Stimulated activated CD8-positive, alpha-beta memory T cell treated with anti-CD3 and anti-CD28 coated beads, Interleukin-7, amount 100 ng/mL, for 4 hours (primary cell): ENCODE measurements at regions not wholly inside any gene's neighbourhood (a gene's known extent, or its start where the extent isn't known, plus 50 kb on each side); places are given as distances from the start of the nearest gene placed in this dataset.
"Not testable (repeated sequence)": the region's sequence is repeated elsewhere in the genome, so short reads cannot be mapped to it uniquely, and the experiment has no call there.

ENCODE experiments used
- DNase-seq, 2 donors: peaks; one replicate each; pipeline ENCODE4 v3.0.0-alpha.2; 2020; ENCODE audit warnings: low read depth in 2 of 2

GRCh38 chr18:43970656-43971055 lies 693.4 kb upstream of the SYT4 start:
- no peak for DNase-seq

DNA sequence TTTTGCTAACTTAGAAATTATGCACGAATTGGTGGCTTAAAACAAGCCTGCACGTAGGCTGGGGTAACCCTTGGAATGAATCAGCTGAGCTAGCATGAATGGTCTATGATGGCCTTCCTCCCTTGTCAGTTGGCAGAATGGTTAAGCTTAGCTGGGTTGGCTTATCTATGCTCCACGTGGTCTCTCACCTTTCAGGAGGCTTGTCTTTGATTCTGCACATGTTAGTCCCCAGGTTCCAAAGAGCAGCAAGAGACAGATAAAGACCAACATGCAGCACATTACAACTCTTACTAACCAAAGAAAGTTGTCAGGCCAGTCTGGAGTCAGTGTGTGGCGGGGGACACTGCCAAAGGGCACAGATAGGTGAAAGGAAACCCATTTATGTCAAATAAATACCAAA lies 700.9 kb upstream of the SYT4 start:
- no peak for DNase-seq

GRCh38 chr18:43982582-43982981 lies 698.1 kb upstream of the SETBP1 start:
- no peak for DNase-seq

- DNase-seq = not testable (repeated sequence)
Observed at GRCh38 chr18:43987061-43987460, 693.6 kb upstream of the SETBP1 start.

DNA sequence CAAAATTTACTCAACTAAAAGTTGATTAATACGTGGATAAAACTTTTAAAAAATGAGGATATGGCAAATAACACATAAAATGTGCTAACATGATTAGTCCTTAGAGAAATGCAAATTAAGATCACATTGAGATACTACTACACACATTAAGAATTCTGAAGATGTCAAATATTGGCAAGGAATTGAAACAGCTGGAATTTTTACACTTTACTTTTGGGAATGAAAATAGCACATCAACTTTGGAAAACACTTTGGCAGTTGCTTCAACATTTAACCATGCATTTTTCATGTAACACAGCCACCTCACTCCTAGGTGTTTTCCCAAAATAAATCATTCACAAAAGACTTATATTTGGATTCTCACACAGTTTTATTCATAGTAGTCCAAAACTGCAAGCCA lies 687.9 kb upstream of the SETBP1 start:
- no peak for DNase-seq

GRCh38 chr18:43994381-43994780 lies 686.3 kb upstream of the SETBP1 start:
- DNase-seq = no peak

GRCh38 chr18:44013871-44014270 lies 666.8 kb upstream of the SETBP1 start:
- no peak for DNase-seq

GRCh38 chr18:44025421-44025820 lies 655.3 kb upstream of the SETBP1 start:
- no peak for DNase-seq

GRCh38 chr18:44028109-44028508 lies 652.6 kb upstream of the SETBP1 start:
- no peak for DNase-seq

GRCh38 chr18:44031063-44031462 lies 649.6 kb upstream of the SETBP1 start:
- DNase-seq = no peak

DNA sequence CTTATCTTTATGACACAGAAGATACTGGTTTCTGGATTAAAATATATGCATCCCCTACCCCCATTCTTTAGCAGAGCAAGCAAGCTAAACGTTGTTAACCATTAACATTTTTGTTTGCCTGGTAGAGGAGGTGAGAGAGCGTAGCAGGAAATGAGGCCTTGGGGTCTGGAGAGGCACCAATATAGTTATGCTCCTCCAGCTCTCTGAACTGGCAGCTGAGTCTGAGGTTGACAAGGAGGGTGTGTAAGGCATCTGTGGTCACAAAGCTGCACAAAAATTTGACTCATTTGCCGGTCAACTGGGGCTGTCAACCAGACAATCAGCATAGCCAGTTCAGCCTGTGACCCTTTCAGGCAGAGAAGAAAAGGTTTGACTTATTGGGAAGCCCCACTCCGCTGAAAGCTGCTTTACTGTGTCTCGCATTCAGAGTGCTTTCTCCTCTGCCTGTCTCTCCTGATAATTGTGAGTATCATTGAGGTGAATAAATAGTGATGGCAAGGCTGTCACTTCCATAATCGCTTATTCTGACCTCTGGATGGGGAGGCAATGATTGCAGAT lies 647.5 kb upstream of the SETBP1 start:
- no peak for DNase-seq

DNA sequence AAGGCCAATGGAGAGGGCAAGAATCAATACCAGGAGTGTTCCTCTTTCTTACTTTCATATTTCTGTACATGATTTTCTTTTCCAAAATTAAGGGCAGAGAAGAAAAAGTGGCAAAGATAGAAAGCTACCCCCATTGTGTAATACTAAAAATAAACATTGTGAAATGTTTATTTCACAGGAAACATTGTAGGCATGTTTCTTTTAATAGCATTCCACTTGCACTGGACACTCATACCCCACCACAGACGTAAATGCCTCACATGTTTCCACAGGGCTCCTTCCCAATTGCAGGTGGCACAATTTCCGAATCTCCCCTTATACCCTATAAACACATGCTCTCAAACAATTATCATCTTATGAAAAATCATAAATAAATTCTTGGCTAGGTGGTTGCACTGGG lies 645.1 kb upstream of the SETBP1 start:
- DNase-seq = no peak

DNA sequence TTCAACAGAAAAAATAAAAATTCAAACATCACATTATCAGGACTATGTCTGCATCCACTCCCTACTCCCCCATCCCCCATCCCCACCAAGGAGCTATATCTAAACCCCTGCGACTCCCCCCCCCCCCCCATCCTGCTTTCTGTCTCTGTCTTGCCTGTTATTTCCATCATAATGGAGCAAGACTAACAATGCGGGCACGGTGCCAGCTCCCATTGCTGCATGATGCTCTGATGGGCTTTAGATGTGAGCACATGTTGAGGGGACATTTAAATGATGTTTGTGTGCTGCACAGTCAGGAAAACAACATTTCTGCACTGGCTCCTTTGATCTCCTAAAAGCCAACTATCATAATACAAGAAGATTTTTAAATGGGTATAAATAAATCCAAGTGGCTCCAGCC lies 644.2 kb upstream of the SETBP1 start:
- DNase-seq = no peak

- DNase-seq = no peak
Observed at GRCh38 chr18:44039216-44039615, 641.5 kb upstream of the SETBP1 start.

- no peak for DNase-seq
Observed at GRCh38 chr18:44039826-44040225, 640.9 kb upstream of the SETBP1 start.

DNA sequence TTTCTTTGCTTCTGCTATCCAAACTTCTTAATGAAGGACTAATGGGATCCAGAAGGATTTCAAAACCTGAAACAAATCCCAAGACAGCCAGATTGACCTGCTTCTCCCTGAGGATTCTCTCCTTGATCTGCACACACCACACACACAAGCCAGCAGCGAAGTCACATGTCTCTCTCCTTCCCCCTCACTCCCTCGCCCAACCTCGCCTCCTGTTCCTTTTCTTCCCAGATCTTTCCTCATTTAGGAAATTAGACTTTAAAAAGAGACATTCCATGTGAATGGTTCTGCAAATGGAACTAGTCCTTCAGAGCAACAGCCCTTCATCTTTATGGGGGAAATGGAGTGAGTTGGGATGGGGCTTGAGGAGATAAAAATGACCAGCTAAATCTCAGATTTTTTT lies 639.1 kb upstream of the SETBP1 start:
- DNase-seq = no peak

GRCh38 chr18:44041961-44042360 lies 638.7 kb upstream of the SETBP1 start:
- no peak for DNase-seq

DNA sequence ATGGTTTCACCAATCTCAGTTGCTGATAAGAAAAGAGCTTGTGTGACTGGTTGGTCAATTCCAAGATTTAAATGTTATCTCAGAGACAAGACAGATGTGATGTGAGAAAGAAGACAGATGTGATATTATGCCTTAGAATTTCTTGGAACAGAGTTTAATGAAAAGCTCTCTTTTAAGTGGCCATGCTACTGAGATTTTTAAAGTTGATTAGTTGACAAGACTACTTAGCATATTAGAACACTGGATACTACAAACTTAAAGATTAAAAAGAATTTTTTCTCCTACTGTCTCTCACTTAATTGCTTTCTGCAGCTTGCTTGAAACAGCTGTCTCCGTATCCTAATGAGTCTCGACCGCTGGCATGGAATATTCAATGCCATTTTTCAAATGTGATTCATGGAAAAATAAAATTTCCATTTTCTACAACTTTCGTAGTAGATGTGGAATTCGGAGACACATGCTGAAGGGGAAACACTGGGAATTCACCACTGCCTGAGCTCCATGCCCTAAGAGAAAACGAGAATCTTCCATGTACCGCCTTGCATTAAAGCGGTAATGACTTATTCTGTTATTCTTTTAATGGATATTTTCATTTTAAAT lies 634.2 kb upstream of the SETBP1 start:
- no peak for DNase-seq

DNA sequence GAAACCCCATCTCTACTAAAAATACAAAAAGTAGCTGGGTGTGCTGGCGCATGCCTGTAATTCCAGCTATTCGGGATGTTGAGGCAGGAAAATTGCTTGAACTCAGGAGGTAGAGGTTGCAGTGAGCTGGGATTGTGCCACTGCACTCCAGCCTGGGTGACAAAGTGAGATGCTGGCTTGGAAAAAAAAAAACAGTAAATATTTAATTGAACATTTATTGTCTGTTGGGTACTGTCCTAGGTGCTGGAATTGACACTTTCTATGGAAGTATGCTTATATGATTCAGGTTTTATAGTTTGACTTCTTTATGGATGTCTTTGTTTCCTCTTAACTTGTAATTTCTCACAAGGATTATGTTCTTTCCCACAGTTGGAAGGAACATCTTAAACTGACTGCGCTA lies 633.1 kb upstream of the SETBP1 start:
- DNase-seq = no peak

DNA sequence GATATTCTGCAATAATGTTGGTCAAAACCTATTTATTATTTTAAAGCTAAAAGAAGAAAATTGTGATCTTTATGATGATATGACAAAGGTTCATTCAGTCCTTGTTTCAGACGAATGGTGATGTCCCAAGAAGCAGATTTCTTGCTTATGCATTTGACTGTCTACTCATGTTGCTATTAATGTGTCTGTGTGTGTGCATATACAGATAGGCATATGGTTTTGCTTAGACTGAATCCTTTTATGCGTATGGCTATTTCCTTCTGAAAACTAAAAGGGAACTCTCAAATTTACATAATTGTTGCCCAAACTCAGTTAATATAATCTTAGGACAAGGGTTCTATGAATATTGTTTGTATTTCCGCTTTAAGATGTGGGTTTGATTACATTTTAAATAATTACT lies 632.3 kb upstream of the SETBP1 start:
- no peak for DNase-seq

DNA sequence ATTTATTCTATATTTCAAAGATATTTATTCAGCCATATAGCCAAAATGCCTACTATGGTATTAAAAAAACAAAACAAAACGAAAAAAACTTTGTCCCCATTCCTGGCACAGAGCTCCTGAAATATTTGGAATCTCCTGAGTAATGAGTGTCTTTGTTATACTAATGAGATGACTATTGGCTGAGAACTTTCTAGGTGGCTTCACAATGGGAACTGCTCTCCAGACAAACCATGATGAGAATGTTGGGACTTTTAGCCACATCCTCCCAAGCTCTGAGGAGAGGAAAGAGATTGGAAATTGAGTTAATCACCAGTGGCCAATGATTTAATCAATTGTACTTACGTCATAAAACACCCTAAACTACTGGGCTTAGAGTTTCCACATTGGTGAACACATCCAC lies 631.8 kb upstream of the SETBP1 start:
- no peak for DNase-seq

DNA sequence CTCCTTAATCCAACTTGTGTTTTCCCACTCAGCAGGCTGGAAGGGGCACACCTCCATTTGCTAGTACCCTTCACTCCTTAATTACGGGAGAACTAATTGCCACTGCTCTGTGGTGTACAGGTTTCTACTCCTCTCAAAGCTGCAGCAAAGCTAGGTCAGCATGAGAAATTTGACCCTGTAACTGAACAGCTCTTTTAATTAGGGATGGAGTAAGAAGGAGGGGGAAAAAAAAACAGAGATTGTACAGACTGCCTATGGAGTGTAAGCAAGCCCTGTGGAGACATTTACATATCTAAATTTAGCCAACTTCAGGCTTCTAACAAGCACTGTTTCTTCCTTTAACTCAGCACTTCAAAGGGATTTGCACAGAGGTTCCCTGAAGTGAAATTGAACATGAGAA lies 629.7 kb upstream of the SETBP1 start:
- no peak for DNase-seq

- no peak for DNase-seq
Observed at GRCh38 chr18:44054514-44054913, 626.2 kb upstream of the SETBP1 start.

DNA sequence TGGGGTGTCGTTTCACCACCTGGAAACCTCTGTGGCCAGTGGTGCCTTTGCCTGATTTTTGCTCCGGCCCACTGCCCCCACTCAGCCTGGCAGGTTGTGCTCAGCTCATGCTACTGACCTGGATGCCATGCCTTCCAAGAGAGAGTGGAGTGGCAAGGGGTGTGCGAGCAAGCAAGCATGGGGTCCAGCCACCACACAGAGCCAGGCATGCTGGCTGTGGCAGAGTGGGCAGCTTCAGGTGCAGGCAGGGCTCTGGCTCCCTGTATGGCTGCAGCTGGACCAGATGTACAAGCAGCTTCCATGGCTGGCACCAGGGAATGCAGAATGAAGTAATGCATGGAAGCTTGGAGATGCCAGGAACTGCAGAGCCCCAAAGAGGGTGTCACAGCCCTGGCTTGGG lies 620.5 kb upstream of the SETBP1 start:
- no peak for DNase-seq
